Breast epithelium (tissue), 4 donors: ENCODE measurements at regions not wholly inside any gene's neighbourhood (a gene's known extent, or its start where the extent isn't known, plus 50 kb on each side); places are given as distances from the start of the nearest gene placed in this dataset.
"Not testable (repeated sequence)": the region's sequence is repeated elsewhere in the genome, so short reads cannot be mapped to it uniquely, and the experiment has no call there.

Experiments
- DNase-seq, 2 donors: peaks; one replicate each; pipeline ENCODE4 v3.0.0-alpha.2; 2019; ENCODE audit warnings: low spot score in 2 of 2
- H3K27ac ChIP-seq, 2 donors: fragments of 200-600 bp; sonication (generic) in 1 of 2; one replicate each; pipeline ENCODE4 v1.5.1; 2016 to 2019; ENCODE audit warnings: mild to moderate bottlenecking in 1 of 2
- H3K27me3 ChIP-seq, 2 donors: fragments of 200-600 bp; sonication (generic) in 1 of 2; one replicate each; pipeline versions ENCODE4 v1.5.1 to v1.6.0; 2017 to 2019; ENCODE audit warnings: control low read depth in 1 of 2, mild to moderate bottlenecking in 1 of 2
- H3K36me3 ChIP-seq: fragments of 200-600 bp; one replicate; pipeline ENCODE4 v1.5.1; 2019
- H3K4me1 ChIP-seq, 2 donors: fragments of 200-600 bp; sonication (generic); one replicate each; pipeline ENCODE4 v1.5.1; 2016 to 2019; ENCODE audit warnings: control low read depth in 1 of 2
- H3K4me3 ChIP-seq, 3 donors: fragments of 200-600 bp; sonication (generic); 1 replicate in 2 of 3; 2 replicates in 1 of 3; pipeline ENCODE4 v1.5.1; 2016 to 2019; ENCODE audit warnings: mild to moderate bottlenecking in 3 of 3, moderate library complexity in 2 of 3
- H3K9me3 ChIP-seq, 2 donors: fragments of 200-600 bp; sonication (generic) in 1 of 2; one replicate each; pipeline ENCODE4 v1.5.1; 2016 to 2019; ENCODE audit warnings: control low read depth in 1 of 2
- CTCF ChIP-seq, 3 donors: fragments of 450-650 bp; IDR thresholded peaks; one replicate each; pipeline ENCODE4 v1.5.1; 2016 to 2017; ENCODE audit warnings: antibody characterized with exemption in 3 of 3, mild to moderate bottlenecking in 3 of 3, moderate library complexity in 3 of 3
- POLR2A ChIP-seq: fragments of 450-650 bp; IDR thresholded peaks from one replicate; pipeline ENCODE4 v1.6.1; 2016; ENCODE audit warnings: antibody characterized with exemption, mild to moderate bottlenecking, moderate library complexity
- POLR2AphosphoS5 ChIP-seq, 3 donors: sonication (generic); formaldehyde crosslinking; IDR thresholded peaks; one replicate each; pipeline ENCODE4 v1.6.1; 2017; ENCODE audit warnings: antibody characterized with exemption in 3 of 3
- intact Hi-C: fragments of 100-400 bp; cut with DNase I; formaldehyde crosslinking; loops from one replicate; pipeline ENCODE4 v1.15.1; 2023; ENCODE audit warnings: low total_unique reads

GRCh38 chr22:16699326-16699725 lies 106.7 kb upstream of the CCT8L2 start:
- Histone ChIP-seq H3K4me3 (no peak overlapping the region), H3K27ac (no peak overlapping the region), H3K27me3 (no peaks in the 10 kb centered on the region), H3K36me3 (no peaks in the 10 kb centered on the region), H3K9me3 (no peaks in the 10 kb centered on the region), H3K4me1 (no peaks in the 10 kb centered on the region)
- TF ChIP-seq CTCF (IDR thresholded peaks at IDR 0.05) (no peak), POLR2AphosphoS5 (IDR thresholded peaks at IDR 0.05) (no peak), POLR2A (no peak)
- no peak for DNase-seq
- intact Hi-C loops, result no loop called here

- H3K9me3 ChIP-seq, intact Hi-C loops, H3K27me3 ChIP-seq, H3K36me3 ChIP-seq, DNase-seq, H3K4me3 ChIP-seq, H3K27ac ChIP-seq, H3K4me1 ChIP-seq: not testable (repeated sequence)
Observed at GRCh38 chr22:16697492-16698044, 105.0 kb upstream of the CCT8L2 start.

- H3K4me3 ChIP-seq, intact Hi-C loops, H3K27ac ChIP-seq, H3K9me3 ChIP-seq, H3K36me3 ChIP-seq, H3K4me1 ChIP-seq, H3K27me3 ChIP-seq, DNase-seq: not testable (repeated sequence)
Observed at GRCh38 chr22:16696900-16697299, 104.3 kb upstream of the CCT8L2 start.

- DNase-seq, result no peak
- Histone ChIP-seq H3K4me1 (no peaks in the 10 kb centered on the region), H3K36me3 (no peaks in the 10 kb centered on the region), H3K27me3 (no peaks in the 10 kb centered on the region), H3K9me3 (no peaks in the 10 kb centered on the region), H3K27ac (no peak overlapping the region), H3K4me3 (no peak overlapping the region)
- TF ChIP-seq POLR2A (no peak), CTCF (IDR thresholded peaks at IDR 0.05) (no peak), POLR2AphosphoS5 (IDR thresholded peaks at IDR 0.05) (no peak)
- intact Hi-C loops, result no loop called here
Observed at GRCh38 chr22:16695261-16695660, 102.7 kb upstream of the CCT8L2 start.

GRCh38 chr22:16693747-16694146 lies 101.1 kb upstream of the CCT8L2 start:
- not testable (repeated sequence) for H3K9me3 ChIP-seq, H3K4me3 ChIP-seq, H3K27ac ChIP-seq

GRCh38 chr22:16689358-16689757 lies 96.7 kb upstream of the CCT8L2 start:
- H3K36me3 ChIP-seq, H3K27me3 ChIP-seq, H3K4me3 ChIP-seq, H3K27ac ChIP-seq, H3K9me3 ChIP-seq, intact Hi-C loops, DNase-seq, H3K4me1 ChIP-seq: not testable (repeated sequence)

More at GRCh38 chr22:16693747-16694146, 101.1 kb upstream of the CCT8L2 start:
- intact Hi-C loops, H3K27me3 ChIP-seq, H3K36me3 ChIP-seq, H3K4me1 ChIP-seq, DNase-seq: not testable (repeated sequence)

GRCh38 chr22:16681290-16681689 lies 88.7 kb upstream of the CCT8L2 start:
- DNase-seq, H3K27me3 ChIP-seq, H3K9me3 ChIP-seq, H3K36me3 ChIP-seq, intact Hi-C loops, H3K4me1 ChIP-seq, H3K4me3 ChIP-seq, H3K27ac ChIP-seq: not testable (repeated sequence)

- H3K36me3 ChIP-seq, intact Hi-C loops, H3K27me3 ChIP-seq, H3K9me3 ChIP-seq, H3K4me1 ChIP-seq, H3K4me3 ChIP-seq, DNase-seq, H3K27ac ChIP-seq: not testable (repeated sequence)
Observed at GRCh38 chr22:16680209-16680899, 87.7 kb upstream of the CCT8L2 start.

GRCh38 chr22:16679191-16679834 lies 86.7 kb upstream of the CCT8L2 start:
- H3K36me3 ChIP-seq, H3K27ac ChIP-seq, DNase-seq, intact Hi-C loops, H3K4me1 ChIP-seq, H3K4me3 ChIP-seq, H3K27me3 ChIP-seq, H3K9me3 ChIP-seq: not testable (repeated sequence)

GRCh38 chr22:16673433-16673832 lies 80.8 kb upstream of the CCT8L2 start:
- H3K36me3 ChIP-seq, intact Hi-C loops, DNase-seq, H3K4me1 ChIP-seq, H3K9me3 ChIP-seq, H3K27ac ChIP-seq, H3K4me3 ChIP-seq, H3K27me3 ChIP-seq: not testable (repeated sequence)

GRCh38 chr22:16665610-16666009 lies 73.0 kb upstream of the CCT8L2 start:
- H3K4me3 ChIP-seq, H3K36me3 ChIP-seq, H3K9me3 ChIP-seq, intact Hi-C loops, DNase-seq, H3K27me3 ChIP-seq, H3K4me1 ChIP-seq, H3K27ac ChIP-seq: not testable (repeated sequence)
